Loucy (cell line): ENCODE measurements at regions not wholly inside any gene's neighbourhood (a gene's known extent, or its start where the extent isn't known, plus 50 kb on each side); places are given as distances from the start of the nearest gene placed in this dataset.

ENCODE experiments used
- H2AFZ ChIP-seq: fragments of 200-600 bp; sonication (generic); 2 replicates; pipeline ENCODE4 v1.6.0; 2016; ENCODE audit warnings: antibody characterized with exemption, mild to moderate bottlenecking, low read length, moderate library complexity
- H3F3A ChIP-seq: fragments of 200-600 bp; 2 replicates; pipeline ENCODE4 v1.6.0; 2016; ENCODE audit warnings: antibody characterized with exemption, low read depth, mild to moderate bottlenecking
- H3K27me3 ChIP-seq: fragments of 200-600 bp; sonication (generic); 2 replicates; pipeline ENCODE4 v1.6.1; 2014; ENCODE audit warnings: low read length, mild to moderate bottlenecking; ENCODE audit not compliant: insufficient read depth, poor library complexity, severe bottlenecking
- H3K36me3 ChIP-seq: fragments of 200-600 bp; sonication (generic); 2 replicates; pipeline ENCODE4 v1.6.1; 2016; ENCODE audit warnings: low read length; ENCODE audit not compliant: insufficient read depth
- H3K4me1 ChIP-seq: fragments of 200-600 bp; sonication (generic); 2 replicates; pipeline ENCODE4 v1.5.1; 2014; ENCODE audit warnings: low read length, mild to moderate bottlenecking; ENCODE audit not compliant: insufficient read depth, poor library complexity, severe bottlenecking
- H3K4me2 ChIP-seq: fragments of 200-600 bp; sonication (generic); 2 replicates; pipeline ENCODE4 v1.6.0; 2014; ENCODE audit warnings: antibody characterized with exemption, low read length, low read depth, mild to moderate bottlenecking; ENCODE audit not compliant: poor library complexity, severe bottlenecking
- H3K4me3 ChIP-seq: fragments of 200-600 bp; sonication (generic); 2 replicates; pipeline ENCODE4 v1.5.1; 2014; ENCODE audit warnings: low read length, mild to moderate bottlenecking, mixed read lengths; ENCODE audit not compliant: poor library complexity, severe bottlenecking
- H3K79me2 ChIP-seq: fragments of 200-600 bp; sonication (generic); 2 replicates; pipeline ENCODE4 v1.6.1; 2014; ENCODE audit warnings: low read length; ENCODE audit not compliant: insufficient read depth
- H3K9ac ChIP-seq: fragments of 200-600 bp; sonication (generic); 2 replicates; pipeline ENCODE4 v1.6.0; 2014; ENCODE audit warnings: mild to moderate bottlenecking, low read depth, low read length, moderate library complexity; ENCODE audit not compliant: poor library complexity, severe bottlenecking
- H3K9me2 ChIP-seq: fragments of 200-600 bp; sonication (generic); replicated peaks from 2 replicates; pipeline ENCODE4 v1.6.1; 2016; ENCODE audit warnings: low read depth, low read length, mixed read lengths
- H3K9me3 ChIP-seq: fragments of 200-600 bp; sonication (generic); 2 replicates; pipeline ENCODE4 v1.6.1; 2014; ENCODE audit warnings: mild to moderate bottlenecking, antibody characterized with exemption, low read length, low read depth; ENCODE audit not compliant: insufficient read depth
- H4K20me1 ChIP-seq: fragments of 200-600 bp; sonication (generic); 2 replicates; pipeline ENCODE4 v1.6.0; 2014; ENCODE audit warnings: antibody characterized with exemption, low read length, mild to moderate bottlenecking; ENCODE audit not compliant: insufficient read depth, poor library complexity, severe bottlenecking
- EZH2phosphoT487 ChIP-seq: fragments of 200-600 bp; IDR thresholded peaks from 2 replicates; pipeline ENCODE4 v1.6.1; 2018; ENCODE audit warnings: antibody characterized with exemption, mild to moderate bottlenecking, moderate library complexity, borderline replicate concordance
- TF ChIP-seq, protein P1 (sequence below): fragments of 200-600 bp; sonication (generic); conservative IDR thresholded peaks from 2 replicates; pipeline ENCODE4 v1.5.1; 2014; ENCODE audit warnings: mild to moderate bottlenecking, antibody characterized with exemption, low read length

- Histone ChIP-seq H3K36me3 (no peaks in the 10 kb centered on the region), H2AFZ (peak overlapping the region; percentile 7), H3K4me3 (no peak overlapping the region), H3K9me3 (no peaks in the 10 kb centered on the region), H3K9me2 (no peaks in the 10 kb centered on the region), H4K20me1 (no peaks in the 10 kb centered on the region), H3K4me2 (no peak overlapping the region), H3K9ac (no peak overlapping the region), H3K27me3 (no peaks in the 10 kb centered on the region), H3F3A (no peaks in the 10 kb centered on the region), H3K79me2 (no peaks in the 10 kb centered on the region), H3K4me1 (no peaks in the 10 kb centered on the region)
- TF ChIP-seq, protein P1, sequence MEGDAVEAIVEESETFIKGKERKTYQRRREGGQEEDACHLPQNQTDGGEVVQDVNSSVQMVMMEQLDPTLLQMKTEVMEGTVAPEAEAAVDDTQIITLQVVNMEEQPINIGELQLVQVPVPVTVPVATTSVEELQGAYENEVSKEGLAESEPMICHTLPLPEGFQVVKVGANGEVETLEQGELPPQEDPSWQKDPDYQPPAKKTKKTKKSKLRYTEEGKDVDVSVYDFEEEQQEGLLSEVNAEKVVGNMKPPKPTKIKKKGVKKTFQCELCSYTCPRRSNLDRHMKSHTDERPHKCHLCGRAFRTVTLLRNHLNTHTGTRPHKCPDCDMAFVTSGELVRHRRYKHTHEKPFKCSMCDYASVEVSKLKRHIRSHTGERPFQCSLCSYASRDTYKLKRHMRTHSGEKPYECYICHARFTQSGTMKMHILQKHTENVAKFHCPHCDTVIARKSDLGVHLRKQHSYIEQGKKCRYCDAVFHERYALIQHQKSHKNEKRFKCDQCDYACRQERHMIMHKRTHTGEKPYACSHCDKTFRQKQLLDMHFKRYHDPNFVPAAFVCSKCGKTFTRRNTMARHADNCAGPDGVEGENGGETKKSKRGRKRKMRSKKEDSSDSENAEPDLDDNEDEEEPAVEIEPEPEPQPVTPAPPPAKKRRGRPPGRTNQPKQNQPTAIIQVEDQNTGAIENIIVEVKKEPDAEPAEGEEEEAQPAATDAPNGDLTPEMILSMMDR: peak; percentile 67
- no peak for TF ChIP-seq EZH2phosphoT487
Observed at GRCh38 chr6:153511896-153512496, 380.9 kb upstream of the RGS17 start.

DNA sequence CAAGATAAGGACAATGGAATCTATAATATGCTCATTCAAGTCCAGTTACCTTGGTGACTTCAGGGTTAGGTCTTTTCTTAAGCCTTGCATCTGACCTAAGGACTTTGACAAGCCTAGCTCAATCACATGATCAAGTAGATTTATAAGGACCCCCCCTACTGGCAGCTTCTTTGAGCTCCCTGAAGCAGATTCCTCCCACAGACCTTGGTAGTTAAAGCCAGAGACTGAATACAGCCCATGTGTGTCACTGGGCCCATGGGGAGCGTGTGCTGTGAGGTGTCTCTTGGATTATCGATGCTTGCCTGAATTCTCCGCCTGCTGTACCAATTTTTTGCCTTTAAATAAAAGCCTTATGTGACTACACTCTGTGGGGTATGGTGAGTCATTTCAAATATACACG, 372.7 kb upstream of the RGS17 start:
- no peaks in the 10 kb centered on the region for H3K4me1 ChIP-seq
- no peaks in the 10 kb centered on the region for H3K27me3 ChIP-seq
- no peaks in the 10 kb centered on the region for H3F3A ChIP-seq
- no peaks in the 10 kb centered on the region for H3K36me3 ChIP-seq
- H3K9me3 ChIP-seq: no peaks in the 10 kb centered on the region
- no peak overlapping the region for H3K4me3 ChIP-seq
- no peak for TF ChIP-seq EZH2phosphoT487
- TF ChIP-seq, protein P1: no peak
- H4K20me1 ChIP-seq: no peaks in the 10 kb centered on the region
- no peak overlapping the region for H3K9ac ChIP-seq
- no peaks in the 10 kb centered on the region for H3K79me2 ChIP-seq
- no peak overlapping the region for H2AFZ ChIP-seq
- no peaks in the 10 kb centered on the region for H3K9me2 ChIP-seq
- H3K4me2 ChIP-seq: no peak overlapping the region

- Histone ChIP-seq H2AFZ (no peak overlapping the region), H3K79me2 (no peaks in the 10 kb centered on the region), H3F3A (no peaks in the 10 kb centered on the region), H3K9me3 (no peaks in the 10 kb centered on the region), H3K9ac (no peak overlapping the region), H3K4me1 (no peaks in the 10 kb centered on the region), H4K20me1 (no peaks in the 10 kb centered on the region), H3K36me3 (no peaks in the 10 kb centered on the region), H3K4me3 (no peak overlapping the region), H3K9me2 (no peaks in the 10 kb centered on the region), H3K4me2 (no peak overlapping the region), H3K27me3 (no peaks in the 10 kb centered on the region)
- TF ChIP-seq, protein P1: no peak
- no peak for TF ChIP-seq EZH2phosphoT487
Observed at GRCh38 chr6:153493501-153493900, 362.4 kb upstream of the RGS17 start.
